ENCODE measurements at regions not wholly inside any gene's neighbourhood (a gene's known extent, or its start where the extent isn't known, plus 50 kb on each side); places are given as distances from the start of the nearest gene placed in this dataset.

DNA sequence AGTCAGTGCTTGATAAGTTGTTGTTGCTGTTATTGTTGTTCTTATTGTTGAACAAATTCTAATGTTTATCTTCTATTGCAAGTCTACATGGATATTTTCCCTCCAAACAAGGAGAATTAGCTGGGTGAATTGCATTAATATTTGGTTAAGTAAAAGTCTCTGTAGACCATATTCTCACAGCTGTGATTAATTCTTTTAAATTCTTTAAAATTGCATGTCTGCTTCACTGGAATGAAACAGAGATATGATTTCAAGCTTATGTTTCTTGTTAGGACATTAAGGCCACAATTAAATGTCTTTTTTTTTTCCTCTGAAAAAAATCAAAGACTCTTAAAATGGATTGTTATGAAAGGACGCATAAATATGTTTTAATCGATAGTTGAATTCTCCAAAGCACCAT lies 153.4 kb downstream of the EBLN2 start:
- H3K27me3 Mint-ChIP-seq (ENCODE audit: low read depth in 2 of 2): peaks cover 0 to 5% of the 10 kb centered on the region in 2 donors
- H3K27me3 ChIP-seq (ENCODE audit: control insufficient read depth, insufficient read depth, low read length): no peaks in the 10 kb centered on the region
- no peaks in the 10 kb centered on the region for H3K4me1 ChIP-seq (ENCODE audit: control insufficient read depth, insufficient read depth, low read length)
- WGBS (ENCODE audit: insufficient coverage): no CpG with 5 or more reads among the region's 2 CpGs
- H3K4me1 Mint-ChIP-seq: no peaks in the 10 kb centered on the region
- H3K27ac ChIP-seq (ENCODE audit: low read length): no peak overlapping the region
- TF ChIP-seq, protein P1, sequence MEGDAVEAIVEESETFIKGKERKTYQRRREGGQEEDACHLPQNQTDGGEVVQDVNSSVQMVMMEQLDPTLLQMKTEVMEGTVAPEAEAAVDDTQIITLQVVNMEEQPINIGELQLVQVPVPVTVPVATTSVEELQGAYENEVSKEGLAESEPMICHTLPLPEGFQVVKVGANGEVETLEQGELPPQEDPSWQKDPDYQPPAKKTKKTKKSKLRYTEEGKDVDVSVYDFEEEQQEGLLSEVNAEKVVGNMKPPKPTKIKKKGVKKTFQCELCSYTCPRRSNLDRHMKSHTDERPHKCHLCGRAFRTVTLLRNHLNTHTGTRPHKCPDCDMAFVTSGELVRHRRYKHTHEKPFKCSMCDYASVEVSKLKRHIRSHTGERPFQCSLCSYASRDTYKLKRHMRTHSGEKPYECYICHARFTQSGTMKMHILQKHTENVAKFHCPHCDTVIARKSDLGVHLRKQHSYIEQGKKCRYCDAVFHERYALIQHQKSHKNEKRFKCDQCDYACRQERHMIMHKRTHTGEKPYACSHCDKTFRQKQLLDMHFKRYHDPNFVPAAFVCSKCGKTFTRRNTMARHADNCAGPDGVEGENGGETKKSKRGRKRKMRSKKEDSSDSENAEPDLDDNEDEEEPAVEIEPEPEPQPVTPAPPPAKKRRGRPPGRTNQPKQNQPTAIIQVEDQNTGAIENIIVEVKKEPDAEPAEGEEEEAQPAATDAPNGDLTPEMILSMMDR (IDR thresholded peaks at IDR 0.05): no peak
- ATAC-seq (no peak), DNase-seq (no peak)
- no peaks in the 10 kb centered on the region for H3K36me3 Mint-ChIP-seq
- no peak overlapping the region for H3K27ac Mint-ChIP-seq
- H3K9me3 ChIP-seq (ENCODE audit: control insufficient read depth, insufficient read depth, low read length): no peaks in the 10 kb centered on the region
- peaks cover 2% of the 10 kb centered on the region in 2 donors for H3K9me3 Mint-ChIP-seq
- H3K36me3 ChIP-seq (ENCODE audit: control insufficient read depth, insufficient read depth, low read length): no peaks in the 10 kb centered on the region
- H3K4me3 ChIP-seq (ENCODE audit: low read length): no peak overlapping the region
- intact Hi-C loops (cut with micrococcal nuclease): no loop called here
- no peak overlapping the region for H3K4me3 Mint-ChIP-seq

DNA sequence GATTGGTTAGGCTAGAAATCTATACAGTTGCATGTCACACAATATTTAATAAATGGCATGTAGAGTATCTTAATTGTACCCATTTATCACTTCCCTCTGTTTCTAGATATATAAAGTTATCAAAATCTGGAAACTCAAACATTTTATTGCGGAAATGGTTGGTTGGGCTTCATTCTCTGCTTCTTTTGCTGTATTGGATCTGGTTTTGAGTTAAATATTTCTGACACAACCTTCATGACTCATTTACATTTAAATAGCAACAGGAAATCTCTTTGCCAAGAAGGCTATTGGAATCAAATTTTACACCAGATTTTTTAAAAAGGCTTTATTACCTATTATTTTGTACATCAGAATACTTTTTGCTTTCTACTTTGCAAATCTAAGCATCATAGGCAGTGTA lies 153.8 kb downstream of the EBLN2 start:
- H3K4me1 Mint-ChIP-seq: no peaks in the 10 kb centered on the region
- Histone ChIP-seq H3K4me3 (ENCODE audit: low read length) (no peak overlapping the region), H3K36me3 (ENCODE audit: control insufficient read depth, insufficient read depth, low read length) (no peaks in the 10 kb centered on the region), H3K9me3 (ENCODE audit: control insufficient read depth, insufficient read depth, low read length) (no peaks in the 10 kb centered on the region), H3K27me3 (ENCODE audit: control insufficient read depth, insufficient read depth, low read length) (no peaks in the 10 kb centered on the region), H3K4me1 (ENCODE audit: control insufficient read depth, insufficient read depth, low read length) (no peaks in the 10 kb centered on the region), H3K27ac (ENCODE audit: low read length) (no peak overlapping the region)
- no peak overlapping the region for H3K27ac Mint-ChIP-seq
- TF ChIP-seq, protein P1 (IDR thresholded peaks at IDR 0.05): no peak
- no peak overlapping the region for H3K4me3 Mint-ChIP-seq
- ATAC-seq (no peak), DNase-seq (no peak)
- intact Hi-C loops (cut with micrococcal nuclease): no loop called here
- peaks cover 2% of the 10 kb centered on the region in 2 donors for H3K9me3 Mint-ChIP-seq
- peaks cover 0 to 5% of the 10 kb centered on the region in 2 donors for H3K27me3 Mint-ChIP-seq (ENCODE audit: low read depth in 2 of 2)
- no peaks in the 10 kb centered on the region for H3K36me3 Mint-ChIP-seq
- no CpG with 5 or more reads among the region's 1 CpG for WGBS (ENCODE audit: insufficient coverage)

DNA sequence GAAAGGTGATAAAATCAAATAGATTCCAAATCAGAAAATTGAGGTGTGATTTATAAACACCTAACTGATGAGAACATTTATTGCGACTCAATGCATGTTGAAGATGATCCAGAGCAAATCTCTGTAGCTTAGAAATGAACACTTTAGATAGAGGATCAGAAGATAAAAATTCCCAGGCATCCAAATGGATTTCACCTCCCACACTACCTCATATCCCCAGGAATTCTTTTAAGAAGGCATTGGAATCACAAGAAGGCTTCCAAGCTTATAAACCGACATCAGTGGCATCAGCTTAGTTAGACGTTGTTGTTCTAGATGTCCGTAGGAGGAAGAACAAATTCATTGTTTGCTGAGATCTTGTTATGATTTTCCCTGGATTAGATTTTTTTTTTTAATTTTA lies 154.4 kb downstream of the EBLN2 start:
- H3K27ac ChIP-seq (ENCODE audit: low read length): no peak overlapping the region
- Mint-ChIP-seq H3K9me3 (peaks cover 2% of the 10 kb centered on the region in 2 donors), H3K4me1 (no peaks in the 10 kb centered on the region), H3K36me3 (no peaks in the 10 kb centered on the region), H3K27ac (no peak overlapping the region), H3K4me3 (no peak overlapping the region), H3K27me3 (ENCODE audit: low read depth in 2 of 2) (peaks cover 0 to 5% of the 10 kb centered on the region in 2 donors)
- intact Hi-C loops (cut with micrococcal nuclease): no loop called here
- H3K4me3 ChIP-seq (ENCODE audit: low read length): no peak overlapping the region
- H3K4me1 ChIP-seq (ENCODE audit: control insufficient read depth, insufficient read depth, low read length): no peaks in the 10 kb centered on the region
- no peak for DNase-seq
- no peak for ATAC-seq
- H3K27me3 ChIP-seq (ENCODE audit: control insufficient read depth, insufficient read depth, low read length): no peaks in the 10 kb centered on the region
- WGBS (ENCODE audit: insufficient coverage): 87% methylated on average over 4 of the region's 4 CpGs
- H3K36me3 ChIP-seq (ENCODE audit: control insufficient read depth, insufficient read depth, low read length): no peaks in the 10 kb centered on the region
- H3K9me3 ChIP-seq (ENCODE audit: control insufficient read depth, insufficient read depth, low read length): no peaks in the 10 kb centered on the region
- TF ChIP-seq, protein P1 (IDR thresholded peaks at IDR 0.05): no peak

DNA sequence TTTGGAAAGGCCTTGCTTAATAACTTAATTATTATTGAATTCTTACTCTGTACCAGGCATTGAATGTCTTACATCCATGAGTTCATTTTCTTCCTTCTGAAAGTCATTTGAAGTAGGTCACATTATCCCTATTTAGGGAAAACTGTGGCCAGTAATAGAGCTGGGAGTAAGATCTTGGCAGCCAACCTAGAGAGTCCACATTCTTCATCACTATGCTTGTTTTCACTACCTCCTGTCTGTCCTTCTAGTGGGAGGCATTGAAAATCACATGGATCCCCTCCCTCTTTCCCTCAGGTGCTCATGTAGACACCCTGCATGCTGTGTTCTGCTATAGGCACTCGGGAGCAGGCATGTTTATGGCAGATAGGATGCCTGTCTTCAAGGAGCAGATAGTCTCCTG lies 154.9 kb downstream of the EBLN2 start:
- DNase-seq (no peak), ATAC-seq (no peak)
- H3K4me1 Mint-ChIP-seq: no peaks in the 10 kb centered on the region
- H3K4me3 ChIP-seq (ENCODE audit: low read length): no peak overlapping the region
- no peaks in the 10 kb centered on the region for H3K4me1 ChIP-seq (ENCODE audit: control insufficient read depth, insufficient read depth, low read length)
- 73% methylated on average over 1 of the region's 1 CpG for WGBS (ENCODE audit: insufficient coverage)
- H3K27me3 Mint-ChIP-seq (ENCODE audit: low read depth in 2 of 2): peaks cover 0 to 5% of the 10 kb centered on the region in 2 donors
- no peaks in the 10 kb centered on the region for H3K36me3 Mint-ChIP-seq
- H3K36me3 ChIP-seq (ENCODE audit: control insufficient read depth, insufficient read depth, low read length): no peaks in the 10 kb centered on the region
- H3K4me3 Mint-ChIP-seq: no peak overlapping the region
- H3K27ac ChIP-seq (ENCODE audit: low read length): no peak overlapping the region
- TF ChIP-seq, protein P1 (IDR thresholded peaks at IDR 0.05): no peak
- H3K9me3 Mint-ChIP-seq: peaks cover 2% of the 10 kb centered on the region in 2 donors
- H3K9me3 ChIP-seq (ENCODE audit: control insufficient read depth, insufficient read depth, low read length): no peaks in the 10 kb centered on the region
- no peaks in the 10 kb centered on the region for H3K27me3 ChIP-seq (ENCODE audit: control insufficient read depth, insufficient read depth, low read length)
- intact Hi-C loops (cut with micrococcal nuclease): no loop called here
- no peak overlapping the region for H3K27ac Mint-ChIP-seq
